Neural crest cell (in vitro differentiated cells): ENCODE measurements at regions not wholly inside any gene's neighbourhood (a gene's known extent, or its start where the extent isn't known, plus 50 kb on each side); places are given as distances from the start of the nearest gene placed in this dataset.

Source experiments
- DNase-seq: peaks from one replicate; pipeline ENCODE4 v3.0.0; 2021; ENCODE audit warnings: low read depth, mixed read lengths, low spot score
- H3K27ac Mint-ChIP-seq: one replicate; pipeline ENCODE4 v1.8.0; 2021; ENCODE audit warnings: mild to moderate bottlenecking, mixed read lengths; ENCODE audit not compliant: unreplicated experiment
- H3K27me3 Mint-ChIP-seq: 2 replicates; pipeline ENCODE4 v1.8.0; 2021; ENCODE audit warnings: low read depth, mild to moderate bottlenecking, mixed read lengths
- H3K36me3 Mint-ChIP-seq: 2 replicates; pipeline ENCODE4 v1.8.0; 2021; ENCODE audit warnings: low read depth, mild to moderate bottlenecking, mixed read lengths
- H3K4me1 Mint-ChIP-seq: 2 replicates; pipeline ENCODE4 v1.8.0; 2021; ENCODE audit warnings: mixed read lengths
- H3K4me3 Mint-ChIP-seq: one replicate; pipeline ENCODE4 v1.8.0; 2021; ENCODE audit warnings: mild to moderate bottlenecking, mixed read lengths
- H3K9me3 Mint-ChIP-seq: 2 replicates; pipeline ENCODE4 v1.8.0; 2021; ENCODE audit warnings: mixed read lengths
- TF ChIP-seq, protein P1 (sequence below): fragments of 200-600 bp; sonication (generic); conservative IDR thresholded peaks from 2 replicates; pipeline ENCODE4 v1.5.0; 2021; ENCODE audit warnings: antibody characterized with exemption, mild to moderate bottlenecking

DNA sequence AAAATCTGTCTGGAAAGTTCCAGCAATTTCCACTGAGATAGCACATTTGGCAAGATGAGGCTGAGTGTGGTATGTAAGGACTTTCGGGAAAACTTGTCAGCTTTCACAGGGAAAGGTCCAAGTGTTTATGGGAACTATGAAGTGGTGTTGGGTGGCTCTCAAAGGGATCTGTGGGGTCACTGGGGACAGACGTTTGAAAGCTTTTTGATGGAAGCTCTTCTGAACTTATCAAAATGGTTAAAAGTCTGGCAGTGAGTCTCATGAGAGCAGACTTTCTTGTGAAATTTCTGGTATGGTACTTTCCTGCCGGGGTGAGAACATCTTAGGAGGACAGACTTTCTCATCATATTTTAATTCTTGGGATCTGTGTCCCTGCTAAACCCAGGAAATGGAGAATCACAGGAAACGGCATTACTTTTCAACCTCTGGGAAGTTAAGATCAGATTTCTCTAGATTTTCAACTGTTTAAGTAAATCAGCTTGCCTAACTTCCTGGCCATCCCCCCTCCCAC, 546.3 kb upstream of the ZEB2 start:
- Mint-ChIP-seq H3K27ac (no peak overlapping the region), H3K9me3 (peaks cover 27% of the 10 kb centered on the region), H3K36me3 (peaks cover 6% of the 10 kb centered on the region), H3K27me3 (no peaks in the 10 kb centered on the region), H3K4me3 (no peak overlapping the region), H3K4me1 (peaks cover 20% of the 10 kb centered on the region)
- DNase-seq = no peak
- TF ChIP-seq, protein P1, sequence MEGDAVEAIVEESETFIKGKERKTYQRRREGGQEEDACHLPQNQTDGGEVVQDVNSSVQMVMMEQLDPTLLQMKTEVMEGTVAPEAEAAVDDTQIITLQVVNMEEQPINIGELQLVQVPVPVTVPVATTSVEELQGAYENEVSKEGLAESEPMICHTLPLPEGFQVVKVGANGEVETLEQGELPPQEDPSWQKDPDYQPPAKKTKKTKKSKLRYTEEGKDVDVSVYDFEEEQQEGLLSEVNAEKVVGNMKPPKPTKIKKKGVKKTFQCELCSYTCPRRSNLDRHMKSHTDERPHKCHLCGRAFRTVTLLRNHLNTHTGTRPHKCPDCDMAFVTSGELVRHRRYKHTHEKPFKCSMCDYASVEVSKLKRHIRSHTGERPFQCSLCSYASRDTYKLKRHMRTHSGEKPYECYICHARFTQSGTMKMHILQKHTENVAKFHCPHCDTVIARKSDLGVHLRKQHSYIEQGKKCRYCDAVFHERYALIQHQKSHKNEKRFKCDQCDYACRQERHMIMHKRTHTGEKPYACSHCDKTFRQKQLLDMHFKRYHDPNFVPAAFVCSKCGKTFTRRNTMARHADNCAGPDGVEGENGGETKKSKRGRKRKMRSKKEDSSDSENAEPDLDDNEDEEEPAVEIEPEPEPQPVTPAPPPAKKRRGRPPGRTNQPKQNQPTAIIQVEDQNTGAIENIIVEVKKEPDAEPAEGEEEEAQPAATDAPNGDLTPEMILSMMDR = no peak

DNA sequence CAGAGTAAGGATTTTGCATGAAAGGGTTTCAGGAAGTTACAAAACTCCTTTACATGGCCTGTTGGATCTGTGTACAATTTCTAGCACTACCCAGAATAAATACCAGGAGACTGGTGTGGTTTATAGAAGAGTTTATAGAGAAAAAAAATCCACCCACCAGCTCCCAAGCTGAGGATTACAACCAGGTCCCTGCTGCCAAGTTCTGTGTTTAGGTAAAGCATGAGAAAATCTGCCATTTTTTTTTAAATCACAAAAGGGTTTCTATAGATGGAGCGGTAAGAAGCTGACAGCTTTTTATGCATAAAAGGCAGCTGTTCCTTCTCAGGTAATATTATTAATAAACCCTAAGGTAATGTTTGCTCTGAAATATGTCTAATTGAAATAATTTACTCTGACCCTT, 545.4 kb upstream of the ZEB2 start:
- Mint-ChIP-seq H3K4me3 (no peak overlapping the region), H3K4me1 (peaks cover 20% of the 10 kb centered on the region), H3K27me3 (no peaks in the 10 kb centered on the region), H3K9me3 (peaks cover 22% of the 10 kb centered on the region), H3K36me3 (peaks cover 6% of the 10 kb centered on the region), H3K27ac (no peak overlapping the region)
- TF ChIP-seq, protein P1 = no peak
- DNase-seq = no peak

DNA sequence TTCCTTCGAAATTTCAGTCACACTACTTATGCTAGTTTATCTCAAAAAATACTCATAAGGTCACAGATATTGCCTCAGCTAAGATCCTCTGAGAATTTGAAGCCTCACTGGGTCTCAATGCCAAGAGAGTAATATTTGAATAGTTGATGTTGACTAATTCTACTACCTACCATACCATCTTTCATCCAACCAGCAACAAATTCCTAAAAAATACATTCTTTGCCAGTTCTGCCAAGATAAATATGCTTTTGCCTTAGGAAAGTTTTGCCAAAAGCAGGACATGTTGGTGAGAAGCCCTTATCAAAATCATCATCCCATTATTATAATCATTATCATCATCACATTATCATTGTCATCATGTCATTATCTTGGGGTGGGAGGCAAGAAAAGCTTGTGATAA, 544.6 kb upstream of the ZEB2 start:
- peaks cover 6% of the 10 kb centered on the region for H3K36me3 Mint-ChIP-seq
- no peaks in the 10 kb centered on the region for H3K27me3 Mint-ChIP-seq
- H3K9me3 Mint-ChIP-seq = peaks cover 18% of the 10 kb centered on the region
- DNase-seq = no peak
- peaks cover 20% of the 10 kb centered on the region for H3K4me1 Mint-ChIP-seq
- no peak overlapping the region for H3K27ac Mint-ChIP-seq
- H3K4me3 Mint-ChIP-seq = no peak overlapping the region
- TF ChIP-seq, protein P1 = no peak

DNA sequence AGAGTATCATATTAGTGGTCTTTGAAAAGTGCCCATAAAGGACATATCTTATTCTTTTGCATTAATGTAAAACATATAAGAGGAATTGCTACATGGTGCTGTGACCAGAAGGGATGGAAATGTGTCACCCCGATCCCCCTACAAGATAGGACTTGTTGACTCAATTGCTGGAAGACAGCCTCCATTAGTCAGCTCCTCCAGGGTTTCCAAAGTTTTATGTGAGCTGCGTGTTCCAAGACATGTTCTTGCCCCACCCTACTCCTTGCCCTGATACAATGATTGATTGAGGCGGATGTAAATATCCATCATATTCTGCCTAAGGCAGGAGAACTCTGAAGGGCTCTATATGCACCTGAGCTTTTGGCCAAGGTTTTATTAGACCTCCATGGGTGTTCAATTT, 541.0 kb upstream of the ZEB2 start:
- Mint-ChIP-seq H3K27me3 (no peaks in the 10 kb centered on the region), H3K27ac (no peak overlapping the region), H3K9me3 (peaks cover 14% of the 10 kb centered on the region), H3K4me3 (no peak overlapping the region), H3K36me3 (peaks cover 2% of the 10 kb centered on the region), H3K4me1 (no peaks in the 10 kb centered on the region)
- no peak for DNase-seq
- TF ChIP-seq, protein P1 = no peak

DNA sequence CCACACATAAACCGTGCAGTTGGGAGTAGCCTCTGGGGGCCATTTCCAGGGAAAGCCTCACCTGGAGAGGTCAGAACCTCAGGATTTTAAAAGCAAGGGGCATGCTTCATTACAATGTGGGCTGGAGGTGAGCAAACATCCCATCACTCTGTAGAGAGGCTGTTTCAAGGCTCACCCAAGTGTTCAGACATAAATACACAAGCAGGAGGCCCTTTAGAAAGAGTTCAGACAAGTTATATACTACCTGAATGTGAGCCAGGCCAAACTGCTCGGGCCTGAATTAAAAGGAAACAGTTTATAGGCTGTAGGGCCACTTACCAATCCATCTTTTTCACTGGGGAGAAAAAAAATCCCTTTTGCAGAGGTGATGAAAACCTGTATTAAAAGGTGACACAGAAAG, 540.0 kb upstream of the ZEB2 start:
- no peaks in the 10 kb centered on the region for H3K27me3 Mint-ChIP-seq

More for the DNA sequence above, 540.0 kb upstream of the ZEB2 start:
- Mint-ChIP-seq H3K9me3 (peaks cover 14% of the 10 kb centered on the region), H3K36me3 (peaks cover 2% of the 10 kb centered on the region), H3K4me1 (no peaks in the 10 kb centered on the region), H3K4me3 (no peak overlapping the region), H3K27ac (no peak overlapping the region)
- TF ChIP-seq, protein P1 = no peak
- DNase-seq = no peak
